Lower leg skin (tissue), 4 donors: ENCODE measurements at regions not wholly inside any gene's neighbourhood (a gene's known extent, or its start where the extent isn't known, plus 50 kb on each side); places are given as distances from the start of the nearest gene placed in this dataset.

Source experiments
- DNase-seq, 2 donors: peaks; one replicate each; pipeline ENCODE4 v3.0.0-alpha.2; 2019; ENCODE audit warnings: low spot score in 2 of 2
- H3K4me3 ChIP-seq: fragments of 200-600 bp; sonication (generic); 2 replicates; pipeline ENCODE4 v1.5.1; 2017; ENCODE audit warnings: mild to moderate bottlenecking, low read depth; ENCODE audit not compliant: poor library complexity, severe bottlenecking
- CTCF ChIP-seq, 3 donors: fragments of 450-650 bp; IDR thresholded peaks; one replicate each; pipeline ENCODE4 v1.5.1; 2016; ENCODE audit warnings: antibody characterized with exemption in 3 of 3, mild to moderate bottlenecking in 3 of 3, moderate library complexity in 2 of 3
- POLR2A ChIP-seq, 2 donors: fragments of 450-650 bp; IDR thresholded peaks; one replicate each; pipeline ENCODE4 v1.6.1; 2016 to 2017; ENCODE audit warnings: antibody characterized with exemption in 2 of 2, mild to moderate bottlenecking in 1 of 2, moderate library complexity in 1 of 2
- WGBS, 2 donors: methylation state at CpG; one replicate each; pipeline ENCODE4 v1.1.5; 2018; 5-methylcytosine and 5-hydroxymethylcytosine counted together
- intact Hi-C: fragments of 100-400 bp; cut with DNase I; formaldehyde crosslinking; loops from one replicate; pipeline ENCODE4 v1.15.0; 2023; ENCODE audit warnings: low total_unique reads

- no peak for DNase-seq
- H3K4me3 ChIP-seq = no peak overlapping the region
- 77 to 83% methylated on average over 3 of the region's 3 CpGs for WGBS, 2 donors
- intact Hi-C loops = no loop called here
- TF ChIP-seq CTCF (IDR thresholded peaks at IDR 0.05) (no peak), POLR2A (IDR thresholded peaks at IDR 0.05) (no peak)
Measured at GRCh38 chr3:164236851-164237250, 841.4 kb downstream of the SI start.

- no peak overlapping the region for H3K4me3 ChIP-seq
- no peak for DNase-seq
- intact Hi-C loops = no loop called here
- WGBS, 2 donors = 71 to 72% methylated on average over 4 of the region's 4 CpGs
- TF ChIP-seq CTCF (IDR thresholded peaks at IDR 0.05) (no peak), POLR2A (IDR thresholded peaks at IDR 0.05) (no peak)
Measured at GRCh38 chr3:164235289-164236028, 842.8 kb downstream of the SI start.

- DNase-seq = no peak
- intact Hi-C loops = no loop called here
- 69 to 73% methylated on average over 2 of the region's 2 CpGs for WGBS, 2 donors
- no peak overlapping the region for H3K4me3 ChIP-seq
- TF ChIP-seq CTCF (IDR thresholded peaks at IDR 0.05) (no peak), POLR2A (IDR thresholded peaks at IDR 0.05) (no peak)
Measured at GRCh38 chr3:164233951-164234350, 844.3 kb downstream of the SI start.

- DNase-seq = no peak
- intact Hi-C loops = no loop called here
- H3K4me3 ChIP-seq = no peak overlapping the region
- TF ChIP-seq CTCF (IDR thresholded peaks at IDR 0.05) = no peak
- TF ChIP-seq POLR2A (IDR thresholded peaks at IDR 0.05) = no peak
- WGBS, 2 donors = 94 to 96% methylated on average over 1 of the region's 1 CpG
Measured at GRCh38 chr3:164231718-164232117, 846.6 kb downstream of the SI start.

GRCh38 chr3:164230385-164231094, 847.8 kb downstream of the SI start:
- 70 to 80% methylated on average over 3 of the region's 3 CpGs for WGBS, 2 donors
- TF ChIP-seq CTCF (IDR thresholded peaks at IDR 0.05) (no peak), POLR2A (IDR thresholded peaks at IDR 0.05) (no peak)
- H3K4me3 ChIP-seq = no peak overlapping the region
- no peak for DNase-seq
- intact Hi-C loops = no loop called here
